ENCODE measurements at regions not wholly inside any gene's neighbourhood (a gene's known extent, or its start where the extent isn't known, plus 50 kb on each side); places are given as distances from the start of the nearest gene placed in this dataset.

DNA sequence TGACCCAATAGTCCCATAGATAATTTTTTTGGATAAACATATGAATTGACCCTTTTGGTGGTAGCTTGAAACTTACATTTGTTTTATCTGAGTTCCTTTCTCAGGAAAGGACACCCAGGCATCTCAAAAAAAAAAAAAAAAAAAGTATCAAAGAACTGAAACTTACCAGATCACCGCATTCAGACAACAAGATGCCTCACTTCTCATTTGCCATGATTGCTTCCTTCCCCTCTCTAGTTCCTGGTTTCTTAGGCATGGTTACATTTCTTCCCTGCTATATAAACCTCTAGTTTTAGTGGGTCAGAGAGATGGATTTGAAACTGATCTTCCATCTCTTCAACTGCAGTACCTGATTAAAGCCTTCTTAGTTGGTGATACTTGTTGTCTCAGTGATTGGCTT is 240.1 kb downstream of the ACKR3 start:
- no peaks in the 10 kb centered on the region for H3K36me3 ChIP-seq
- intact Hi-C loops (cut with DNase I) = no loop called here
- H3K27ac ChIP-seq = no peak overlapping the region
- H3K4me3 ChIP-seq = no peak overlapping the region
- H3K27me3 ChIP-seq (ENCODE audit: low read depth) = no peaks in the 10 kb centered on the region
- H3K4me1 ChIP-seq = no peaks in the 10 kb centered on the region
- TF ChIP-seq, protein P1, sequence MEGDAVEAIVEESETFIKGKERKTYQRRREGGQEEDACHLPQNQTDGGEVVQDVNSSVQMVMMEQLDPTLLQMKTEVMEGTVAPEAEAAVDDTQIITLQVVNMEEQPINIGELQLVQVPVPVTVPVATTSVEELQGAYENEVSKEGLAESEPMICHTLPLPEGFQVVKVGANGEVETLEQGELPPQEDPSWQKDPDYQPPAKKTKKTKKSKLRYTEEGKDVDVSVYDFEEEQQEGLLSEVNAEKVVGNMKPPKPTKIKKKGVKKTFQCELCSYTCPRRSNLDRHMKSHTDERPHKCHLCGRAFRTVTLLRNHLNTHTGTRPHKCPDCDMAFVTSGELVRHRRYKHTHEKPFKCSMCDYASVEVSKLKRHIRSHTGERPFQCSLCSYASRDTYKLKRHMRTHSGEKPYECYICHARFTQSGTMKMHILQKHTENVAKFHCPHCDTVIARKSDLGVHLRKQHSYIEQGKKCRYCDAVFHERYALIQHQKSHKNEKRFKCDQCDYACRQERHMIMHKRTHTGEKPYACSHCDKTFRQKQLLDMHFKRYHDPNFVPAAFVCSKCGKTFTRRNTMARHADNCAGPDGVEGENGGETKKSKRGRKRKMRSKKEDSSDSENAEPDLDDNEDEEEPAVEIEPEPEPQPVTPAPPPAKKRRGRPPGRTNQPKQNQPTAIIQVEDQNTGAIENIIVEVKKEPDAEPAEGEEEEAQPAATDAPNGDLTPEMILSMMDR (IDR thresholded peaks at IDR 0.05) = no peak
- DNase-seq (no peak), ATAC-seq (no peak)
- H3K9me3 ChIP-seq = peaks cover 23% of the 10 kb centered on the region

GRCh38 chr2:236811062-236811656 is 241.5 kb downstream of the ACKR3 start:
- no peak overlapping the region for H3K4me3 ChIP-seq
- H3K9me3 ChIP-seq = peaks cover 23% of the 10 kb centered on the region
- H3K27me3 ChIP-seq (ENCODE audit: low read depth) = no peaks in the 10 kb centered on the region
- no peak for DNase-seq
- no peak for ATAC-seq
- TF ChIP-seq, protein P1 (IDR thresholded peaks at IDR 0.05) = no peak
- intact Hi-C loops (cut with DNase I) = no loop called here
- H3K36me3 ChIP-seq = no peaks in the 10 kb centered on the region
- H3K4me1 ChIP-seq = no peaks in the 10 kb centered on the region
- H3K27ac ChIP-seq = no peak overlapping the region

- H3K36me3 ChIP-seq = no peaks in the 10 kb centered on the region
- no peak overlapping the region for H3K4me3 ChIP-seq
- no peak overlapping the region for H3K27ac ChIP-seq
- intact Hi-C loops (cut with DNase I) = no loop called here
- no peaks in the 10 kb centered on the region for H3K27me3 ChIP-seq (ENCODE audit: low read depth)
- peaks cover 15% of the 10 kb centered on the region for H3K9me3 ChIP-seq
- H3K4me1 ChIP-seq = no peaks in the 10 kb centered on the region
- ATAC-seq = no peak
- TF ChIP-seq, protein P1 (IDR thresholded peaks at IDR 0.05) = no peak
- DNase-seq = no peak
Measured at GRCh38 chr2:236813766-236814165, 244.1 kb downstream of the ACKR3 start.

DNA sequence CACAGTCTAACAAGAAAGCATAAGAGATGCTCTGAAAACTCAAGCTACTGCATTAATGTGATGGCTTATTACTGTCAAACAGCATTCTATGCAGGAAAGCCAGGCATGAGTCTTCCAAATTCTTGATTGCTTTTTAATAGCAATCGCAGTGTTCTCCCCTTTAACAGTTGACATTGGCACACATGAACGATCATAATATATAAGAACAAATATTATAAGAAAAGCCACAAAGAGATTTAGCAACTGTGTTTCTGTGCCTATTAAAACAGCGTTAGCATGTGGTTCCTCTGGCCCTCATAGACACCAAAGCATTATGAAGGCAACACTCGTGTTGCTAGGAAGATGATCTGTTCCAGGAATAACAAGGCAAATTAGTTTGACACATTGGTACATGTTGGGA is 245.0 kb downstream of the ACKR3 start:
- Histone ChIP-seq H3K9me3 (peaks cover 7% of the 10 kb centered on the region), H3K4me1 (no peaks in the 10 kb centered on the region), H3K27me3 (ENCODE audit: low read depth) (no peaks in the 10 kb centered on the region), H3K27ac (no peak overlapping the region), H3K36me3 (no peaks in the 10 kb centered on the region), H3K4me3 (no peak overlapping the region)
- ATAC-seq = no peak
- TF ChIP-seq, protein P1 (IDR thresholded peaks at IDR 0.05) = no peak
- no peak for DNase-seq
- intact Hi-C loops (cut with DNase I) = no loop called here

DNA sequence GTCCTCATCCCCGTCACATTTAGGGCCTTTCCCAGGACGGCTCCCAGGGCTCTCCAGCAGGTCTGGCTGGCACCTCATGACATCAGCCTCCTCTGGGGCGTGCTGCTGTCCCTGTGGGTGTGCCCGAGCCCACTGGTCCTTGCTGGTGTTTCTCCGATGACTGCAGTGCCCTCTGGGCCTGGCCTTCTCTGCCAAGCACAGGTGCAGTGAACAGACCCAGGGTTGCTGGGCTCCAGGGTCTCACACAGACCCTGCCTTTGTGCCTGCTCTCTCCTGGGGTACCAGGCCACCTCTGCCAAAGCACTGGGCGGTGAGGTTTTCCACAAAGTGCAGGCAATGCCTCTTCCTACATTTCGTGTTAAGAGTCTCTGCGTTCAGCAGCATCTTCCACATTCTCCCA is 246.1 kb downstream of the ACKR3 start:
- Histone ChIP-seq H3K9me3 (no peaks in the 10 kb centered on the region), H3K4me3 (no peak overlapping the region), H3K4me1 (no peaks in the 10 kb centered on the region), H3K27ac (no peak overlapping the region), H3K27me3 (ENCODE audit: low read depth) (no peaks in the 10 kb centered on the region), H3K36me3 (no peaks in the 10 kb centered on the region)
- intact Hi-C loops (cut with DNase I) = no loop called here
- TF ChIP-seq, protein P1 (IDR thresholded peaks at IDR 0.05) = no peak
- ATAC-seq (no peak), DNase-seq (no peak)

Measured in lower lobe of right lung (tissue), 2 donors.